Body of pancreas (tissue), 4 donors: ENCODE measurements at regions not wholly inside any gene's neighbourhood (a gene's known extent, or its start where the extent isn't known, plus 50 kb on each side); places are given as distances from the start of the nearest gene placed in this dataset.

ENCODE experiments used
- CTCF ChIP-seq, 7 experiments: fragments of 450-650 bp in 4 of 7; fragments of 200-600 bp in 3 of 7; sonication (generic) in 3 of 7; IDR thresholded peaks; one replicate each; pipeline ENCODE4 v1.5.1; 2016 to 2019; ENCODE audit warnings: antibody characterized with exemption in 7 of 7
- POLR2A ChIP-seq, 3 donors: fragments of 450-650 bp; IDR thresholded peaks; one replicate each; pipeline ENCODE4 v1.6.1; 2016; ENCODE audit warnings: antibody characterized with exemption in 3 of 3, mild to moderate bottlenecking in 2 of 3

- TF ChIP-seq CTCF (IDR thresholded peaks at IDR 0.05) (no peak), POLR2A (IDR thresholded peaks at IDR 0.05) (no peak)
These were observed 69.6 kb downstream of the NMUR2 start for GRCh38 chr5:152335461-152335860.
